SK-N-SH (cell line): ENCODE measurements at regions not wholly inside any gene's neighbourhood (a gene's known extent, or its start where the extent isn't known, plus 50 kb on each side); places are given as distances from the start of the nearest gene placed in this dataset.

Experiments
- CHD2 ChIP-seq: fragments of 150-350 bp; IDR thresholded peaks from 2 replicates; pipeline ENCODE4 v1.6.1; 2018; ENCODE audit warnings: low read length; ENCODE audit not compliant: partially characterized antibody
- ELF1 ChIP-seq: IDR thresholded peaks from 2 replicates; pipeline ENCODE4 v1.4.0; 2012
- EP300 ChIP-seq, 2 experiments: IDR thresholded peaks; 2 replicates each; pipeline versions ENCODE4 v1.4.0 to v1.6.1; 2012; ENCODE audit warnings: borderline replicate concordance in 1 of 2, low read depth in 1 of 2, low read length in 1 of 2
- NRF1 ChIP-seq: IDR thresholded peaks from 2 replicates; pipeline ENCODE4 v1.6.1; 2012; ENCODE audit warnings: low read depth, mild to moderate bottlenecking, low read length
- POLR2AphosphoS5 ChIP-seq: IDR thresholded peaks from 2 replicates; pipeline ENCODE4 v1.6.1; 2012; ENCODE audit warnings: low read depth, low read length
- RAD21 ChIP-seq: IDR thresholded peaks from 2 replicates; pipeline ENCODE4 v1.6.1; 2012; ENCODE audit warnings: mild to moderate bottlenecking, low read length
- TF ChIP-seq, protein P1 (sequence below): fragments of 200-600 bp; sonication (generic); IDR thresholded peaks from 2 replicates; pipeline ENCODE4 v1.6.1; 2017; ENCODE audit warnings: antibody characterized with exemption, mild to moderate bottlenecking, moderate library complexity
- TF ChIP-seq, protein P2 (sequence below): IDR thresholded peaks from 2 replicates; pipeline ENCODE4 v1.4.0; 2012; ENCODE audit warnings: low read depth, borderline replicate concordance
- TF ChIP-seq, protein P3 (sequence below): IDR thresholded peaks from 2 replicates; pipeline ENCODE4; 2012

DNA sequence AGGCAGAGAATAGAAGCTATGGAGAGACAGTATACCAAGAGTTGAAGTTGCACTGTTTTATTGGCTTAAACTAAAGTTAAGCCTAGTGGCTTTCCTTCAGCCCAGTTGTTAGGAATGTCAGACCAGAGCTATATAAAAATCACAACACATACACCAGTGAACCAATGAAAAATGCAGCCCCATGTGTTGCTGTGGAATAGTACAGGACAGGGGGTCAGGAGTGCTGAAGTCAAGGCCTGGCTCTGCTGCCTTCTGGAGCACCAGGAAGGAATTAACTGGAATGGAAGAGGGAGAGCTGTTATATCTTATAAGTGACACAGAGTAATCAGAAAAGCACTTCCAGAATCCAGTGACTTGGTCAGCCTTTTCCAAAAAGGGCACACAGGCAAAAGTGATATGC, 58.9 kb downstream of the OSR1 start:
- TF ChIP-seq, protein P1, sequence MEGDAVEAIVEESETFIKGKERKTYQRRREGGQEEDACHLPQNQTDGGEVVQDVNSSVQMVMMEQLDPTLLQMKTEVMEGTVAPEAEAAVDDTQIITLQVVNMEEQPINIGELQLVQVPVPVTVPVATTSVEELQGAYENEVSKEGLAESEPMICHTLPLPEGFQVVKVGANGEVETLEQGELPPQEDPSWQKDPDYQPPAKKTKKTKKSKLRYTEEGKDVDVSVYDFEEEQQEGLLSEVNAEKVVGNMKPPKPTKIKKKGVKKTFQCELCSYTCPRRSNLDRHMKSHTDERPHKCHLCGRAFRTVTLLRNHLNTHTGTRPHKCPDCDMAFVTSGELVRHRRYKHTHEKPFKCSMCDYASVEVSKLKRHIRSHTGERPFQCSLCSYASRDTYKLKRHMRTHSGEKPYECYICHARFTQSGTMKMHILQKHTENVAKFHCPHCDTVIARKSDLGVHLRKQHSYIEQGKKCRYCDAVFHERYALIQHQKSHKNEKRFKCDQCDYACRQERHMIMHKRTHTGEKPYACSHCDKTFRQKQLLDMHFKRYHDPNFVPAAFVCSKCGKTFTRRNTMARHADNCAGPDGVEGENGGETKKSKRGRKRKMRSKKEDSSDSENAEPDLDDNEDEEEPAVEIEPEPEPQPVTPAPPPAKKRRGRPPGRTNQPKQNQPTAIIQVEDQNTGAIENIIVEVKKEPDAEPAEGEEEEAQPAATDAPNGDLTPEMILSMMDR: no peak
- TF ChIP-seq POLR2AphosphoS5 (no peak), EP300 (IDR thresholded peaks at IDR 0.05; ENCODE audit: borderline replicate concordance in 1 of 2, low read depth in 1 of 2, low read length in 1 of 2) (no peak), RAD21 (no peak), CHD2 (no peak), ELF1 (no peak), NRF1 (no peak)
- TF ChIP-seq, protein P2, sequence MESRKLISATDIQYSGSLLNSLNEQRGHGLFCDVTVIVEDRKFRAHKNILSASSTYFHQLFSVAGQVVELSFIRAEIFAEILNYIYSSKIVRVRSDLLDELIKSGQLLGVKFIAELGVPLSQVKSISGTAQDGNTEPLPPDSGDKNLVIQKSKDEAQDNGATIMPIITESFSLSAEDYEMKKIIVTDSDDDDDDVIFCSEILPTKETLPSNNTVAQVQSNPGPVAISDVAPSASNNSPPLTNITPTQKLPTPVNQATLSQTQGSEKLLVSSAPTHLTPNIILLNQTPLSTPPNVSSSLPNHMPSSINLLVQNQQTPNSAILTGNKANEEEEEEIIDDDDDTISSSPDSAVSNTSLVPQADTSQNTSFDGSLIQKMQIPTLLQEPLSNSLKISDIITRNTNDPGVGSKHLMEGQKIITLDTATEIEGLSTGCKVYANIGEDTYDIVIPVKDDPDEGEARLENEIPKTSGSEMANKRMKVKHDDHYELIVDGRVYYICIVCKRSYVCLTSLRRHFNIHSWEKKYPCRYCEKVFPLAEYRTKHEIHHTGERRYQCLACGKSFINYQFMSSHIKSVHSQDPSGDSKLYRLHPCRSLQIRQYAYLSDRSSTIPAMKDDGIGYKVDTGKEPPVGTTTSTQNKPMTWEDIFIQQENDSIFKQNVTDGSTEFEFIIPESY: no peak
- TF ChIP-seq, protein P3, sequence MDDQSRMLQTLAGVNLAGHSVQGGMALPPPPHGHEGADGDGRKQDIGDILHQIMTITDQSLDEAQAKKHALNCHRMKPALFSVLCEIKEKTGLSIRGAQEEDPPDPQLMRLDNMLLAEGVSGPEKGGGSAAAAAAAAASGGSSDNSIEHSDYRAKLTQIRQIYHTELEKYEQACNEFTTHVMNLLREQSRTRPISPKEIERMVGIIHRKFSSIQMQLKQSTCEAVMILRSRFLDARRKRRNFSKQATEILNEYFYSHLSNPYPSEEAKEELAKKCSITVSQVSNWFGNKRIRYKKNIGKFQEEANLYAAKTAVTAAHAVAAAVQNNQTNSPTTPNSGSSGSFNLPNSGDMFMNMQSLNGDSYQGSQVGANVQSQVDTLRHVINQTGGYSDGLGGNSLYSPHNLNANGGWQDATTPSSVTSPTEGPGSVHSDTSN: no peak
